ENCODE measurements at regions not wholly inside any gene's neighbourhood (a gene's known extent, or its start where the extent isn't known, plus 50 kb on each side); places are given as distances from the start of the nearest gene placed in this dataset.
"Not testable (repeated sequence)": the region's sequence is repeated elsewhere in the genome, so short reads cannot be mapped to it uniquely, and the experiment has no call there.

DNA sequence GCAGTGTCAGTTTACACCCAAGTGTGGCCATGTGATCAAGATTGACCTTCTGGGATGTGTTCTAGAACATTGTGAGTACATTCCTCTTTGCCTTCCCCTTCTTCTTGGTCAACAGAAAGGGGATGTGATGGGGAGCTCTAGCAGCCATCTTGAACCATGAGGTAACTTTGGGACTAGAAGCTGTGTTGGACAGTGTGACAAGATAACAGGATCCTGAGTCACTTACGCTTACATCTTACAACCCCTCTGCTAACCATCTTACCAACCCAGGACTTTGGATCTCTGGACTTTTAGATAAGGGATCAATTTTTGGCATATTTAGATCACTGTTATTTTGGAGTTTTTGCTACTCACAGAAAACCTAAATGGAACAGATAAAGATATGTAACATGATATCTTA is 625.6 kb downstream of the BCOR start:
- no peak for DNase-seq (ENCODE audit: low spot score)

DNA sequence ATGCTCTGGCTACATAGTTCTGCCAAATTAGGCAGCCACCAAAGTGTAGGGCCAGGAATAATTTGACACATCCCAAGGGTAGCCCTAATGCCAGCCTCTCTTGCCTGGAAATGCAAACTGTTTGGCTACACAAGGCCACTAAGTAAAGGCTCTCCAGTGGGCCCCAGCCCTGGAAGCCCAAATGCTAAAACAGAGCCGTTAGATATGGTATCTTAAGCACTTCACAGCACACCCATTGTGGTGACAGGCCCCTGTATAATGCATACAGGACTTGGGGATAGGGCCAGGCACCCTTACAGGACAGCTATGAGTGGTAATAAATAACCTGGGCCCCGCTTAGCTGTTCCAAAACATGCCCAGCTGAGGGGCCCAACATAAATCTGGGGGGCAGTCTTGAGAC is 623.9 kb downstream of the BCOR start:
- DNase-seq (ENCODE audit: low spot score): no peak

DNA sequence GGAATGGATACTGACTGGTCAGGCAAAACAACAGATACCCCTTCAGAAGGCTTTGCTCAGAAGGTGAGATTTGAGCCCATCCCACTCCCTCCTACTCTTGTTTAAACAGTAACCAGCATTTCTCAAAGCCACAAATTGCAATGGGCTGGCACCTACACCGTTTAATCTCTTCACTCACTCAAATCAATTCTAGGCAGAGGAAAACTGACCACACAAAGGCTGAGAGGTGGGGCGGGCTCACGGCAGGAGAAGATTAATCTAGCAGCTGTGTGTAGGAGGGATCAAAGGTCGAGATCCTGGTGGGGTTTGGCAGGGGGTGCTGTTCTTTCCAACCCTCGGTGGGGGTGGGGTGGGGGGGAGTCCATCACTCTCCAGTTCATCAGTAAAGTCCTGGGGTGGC is 622.4 kb downstream of the BCOR start:
- no peak for DNase-seq (ENCODE audit: low spot score)

DNA sequence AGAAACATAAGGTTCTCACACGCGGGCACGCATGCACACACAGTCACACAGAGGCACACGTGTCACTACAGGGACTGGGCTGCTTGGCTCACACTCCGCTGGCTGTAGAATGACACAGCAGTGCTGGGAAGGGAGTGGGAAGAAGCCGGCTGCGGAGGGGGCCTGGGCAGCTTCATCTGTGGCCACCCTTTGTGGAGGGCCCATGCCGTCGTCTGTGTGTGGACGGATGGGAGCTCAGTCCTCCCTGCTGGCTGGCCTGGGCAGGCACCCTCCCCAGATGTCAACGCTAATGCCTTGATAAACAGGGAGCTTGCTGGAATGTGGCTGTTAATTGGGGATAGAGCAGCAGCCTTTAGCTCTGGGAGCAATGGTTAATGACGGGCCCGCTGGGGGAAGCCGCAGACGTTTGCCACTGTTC is 621.1 kb downstream of the BCOR start:
- peak; percentile 14 for DNase-seq (ENCODE audit: low spot score)

DNA sequence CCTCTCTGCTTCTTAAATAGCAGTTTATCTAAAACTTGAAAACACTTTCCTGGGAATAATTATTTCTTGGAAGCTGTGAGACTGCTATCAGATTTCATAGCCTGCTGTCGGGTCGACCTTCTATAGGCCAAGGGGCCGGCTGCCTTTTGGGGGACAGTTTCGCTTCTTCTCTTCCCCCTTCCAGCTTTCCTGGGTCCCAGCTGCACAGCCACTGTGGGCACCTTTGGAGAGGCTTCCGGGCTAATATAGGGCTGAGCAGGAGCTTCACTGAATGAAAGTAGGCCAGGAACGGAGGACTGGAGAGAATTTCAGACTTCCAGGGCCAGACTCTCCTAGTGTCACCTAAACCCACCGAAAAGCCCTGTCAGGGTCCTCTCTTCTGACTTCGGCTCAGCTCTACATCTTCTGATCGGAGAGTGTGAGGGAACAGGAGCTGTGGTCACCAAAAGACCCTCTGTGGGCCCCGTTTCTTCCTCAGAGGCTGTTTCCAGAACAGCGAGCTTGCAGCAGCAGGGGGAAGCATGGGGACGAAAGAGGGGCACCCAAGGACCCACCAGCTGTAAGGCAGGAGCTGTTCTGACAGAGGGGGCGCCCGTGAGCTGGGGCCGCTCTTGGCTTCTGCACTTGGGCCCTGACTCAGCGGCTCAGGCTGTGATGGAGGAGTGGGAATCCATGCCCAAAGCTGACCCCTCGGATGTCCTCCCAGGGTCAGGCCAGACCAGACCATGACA is 620.6 kb downstream of the BCOR start:
- no peak for DNase-seq (ENCODE audit: low spot score)

DNA sequence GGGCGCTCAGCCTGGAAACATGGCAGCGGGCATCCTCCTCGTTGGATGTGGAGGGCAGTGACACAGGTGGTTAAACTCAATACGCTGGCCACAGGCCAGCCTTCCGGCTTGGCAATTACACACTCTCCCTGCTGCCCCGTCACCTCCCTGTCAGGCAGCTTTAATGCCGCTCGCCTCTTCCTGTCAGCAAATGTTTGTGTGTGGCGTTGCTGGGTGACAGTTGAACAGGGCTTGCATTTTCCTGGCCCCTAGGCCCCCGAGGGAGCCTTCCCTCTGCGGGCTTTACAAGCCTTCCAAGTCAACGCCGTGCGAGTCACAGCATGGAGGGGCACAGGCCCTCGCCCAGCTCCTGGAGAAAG is 620.0 kb downstream of the BCOR start:
- DNase-seq (ENCODE audit: low spot score): peak; percentile 40

DNA sequence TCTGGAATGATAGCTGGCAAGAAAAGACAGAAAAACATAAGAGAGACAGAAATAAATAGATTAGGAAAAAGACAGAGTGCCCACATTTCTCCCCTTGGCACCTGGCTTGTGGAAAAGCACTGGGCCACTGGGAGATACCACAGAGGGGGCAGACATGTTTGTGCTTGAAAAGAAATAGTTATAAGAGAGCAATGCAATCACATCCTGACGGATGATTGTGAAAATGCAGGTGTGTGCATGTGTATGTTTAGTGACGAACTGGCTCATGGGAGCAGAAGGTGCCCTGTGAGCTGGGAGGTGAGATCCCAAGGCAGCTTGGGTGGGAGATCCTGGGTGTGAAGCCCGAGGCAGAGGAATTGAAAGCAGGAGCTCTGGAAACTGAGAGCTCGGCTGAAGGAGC is 617.9 kb downstream of the BCOR start:
- DNase-seq (ENCODE audit: low spot score): no peak

DNA sequence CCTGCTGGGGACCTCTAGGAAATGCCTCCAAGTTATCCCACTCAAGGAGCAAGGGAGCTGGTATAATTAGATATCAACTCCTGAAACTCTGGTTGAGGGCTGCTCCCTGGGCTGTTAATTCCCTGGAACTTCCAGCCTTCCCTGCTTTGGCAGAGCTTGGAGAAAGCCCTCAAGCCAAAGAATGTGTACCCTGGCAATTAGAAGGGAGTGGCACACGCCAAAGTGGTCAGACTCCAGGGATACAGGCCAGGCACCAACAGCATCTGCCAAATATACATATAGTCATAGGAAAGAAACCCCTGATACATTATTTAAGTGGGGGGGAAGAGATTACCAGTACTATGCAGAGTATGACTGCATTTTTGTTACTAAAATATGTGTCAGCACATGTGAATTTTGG is 616.8 kb downstream of the BCOR start:
- no peak for DNase-seq (ENCODE audit: low spot score)

DNA sequence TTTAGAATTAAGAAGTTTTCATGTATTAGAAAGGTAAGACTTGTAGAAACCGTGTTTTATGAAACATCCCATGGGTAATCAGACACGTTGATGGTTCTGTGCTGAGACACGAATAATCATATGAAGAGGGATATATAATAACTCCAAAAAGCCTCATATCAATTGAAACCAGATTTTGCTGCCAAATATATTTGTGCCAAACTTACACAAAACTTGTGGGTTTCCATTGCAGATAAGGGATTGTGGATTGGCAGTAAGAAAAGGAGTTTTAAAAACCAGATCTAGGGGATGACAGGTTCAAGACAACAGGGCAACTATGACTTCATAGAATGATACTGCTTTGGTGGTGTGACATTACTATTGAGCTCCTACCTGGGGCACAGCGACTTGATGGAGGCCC is 616.1 kb downstream of the BCOR start:
- DNase-seq (ENCODE audit: low spot score): no peak

DNA sequence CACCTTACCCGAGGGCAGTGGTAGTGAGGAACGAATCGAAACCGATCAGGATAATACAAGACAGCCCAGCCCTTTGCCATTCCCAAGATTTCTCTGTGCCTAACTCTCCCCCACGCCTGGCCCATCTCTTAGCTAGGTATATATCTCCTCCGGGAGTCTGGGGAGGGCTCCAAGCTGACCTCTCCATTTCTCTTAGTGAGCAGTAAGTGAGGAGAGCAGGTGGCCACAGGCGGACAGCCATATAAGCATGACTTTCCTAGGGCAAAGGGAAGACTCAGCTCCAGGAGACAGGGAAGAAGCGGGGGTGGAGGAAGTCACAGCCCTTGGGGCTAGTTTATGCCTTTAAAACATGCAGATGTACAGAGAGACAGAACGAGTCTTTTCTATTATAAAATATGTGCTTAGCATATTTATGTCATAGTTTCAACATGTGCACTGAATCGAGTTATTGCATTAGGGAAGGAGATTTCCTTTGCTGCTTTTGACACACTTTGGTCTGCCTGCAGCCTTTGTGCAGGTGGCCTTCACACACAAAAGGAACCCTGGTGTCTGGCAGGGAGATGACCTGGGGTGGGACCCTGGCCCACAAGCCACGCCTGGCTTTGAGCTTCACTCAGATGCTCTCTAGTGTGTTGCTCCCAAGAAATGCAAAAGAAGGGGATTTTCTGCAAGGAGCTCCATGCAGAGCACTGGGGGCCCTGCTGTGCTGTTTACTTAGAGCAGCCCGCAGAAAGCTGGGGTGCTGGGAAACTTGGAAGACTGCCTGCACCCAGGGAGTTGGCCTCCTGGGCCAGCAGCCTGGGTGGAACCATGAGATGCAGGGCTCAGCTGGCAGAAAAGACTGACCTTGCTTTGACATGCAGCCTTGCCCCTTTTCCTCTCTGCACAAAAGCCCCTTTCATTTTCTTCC is 613.3 kb downstream of the BCOR start:
- no peak for DNase-seq (ENCODE audit: low spot score)

DNA sequence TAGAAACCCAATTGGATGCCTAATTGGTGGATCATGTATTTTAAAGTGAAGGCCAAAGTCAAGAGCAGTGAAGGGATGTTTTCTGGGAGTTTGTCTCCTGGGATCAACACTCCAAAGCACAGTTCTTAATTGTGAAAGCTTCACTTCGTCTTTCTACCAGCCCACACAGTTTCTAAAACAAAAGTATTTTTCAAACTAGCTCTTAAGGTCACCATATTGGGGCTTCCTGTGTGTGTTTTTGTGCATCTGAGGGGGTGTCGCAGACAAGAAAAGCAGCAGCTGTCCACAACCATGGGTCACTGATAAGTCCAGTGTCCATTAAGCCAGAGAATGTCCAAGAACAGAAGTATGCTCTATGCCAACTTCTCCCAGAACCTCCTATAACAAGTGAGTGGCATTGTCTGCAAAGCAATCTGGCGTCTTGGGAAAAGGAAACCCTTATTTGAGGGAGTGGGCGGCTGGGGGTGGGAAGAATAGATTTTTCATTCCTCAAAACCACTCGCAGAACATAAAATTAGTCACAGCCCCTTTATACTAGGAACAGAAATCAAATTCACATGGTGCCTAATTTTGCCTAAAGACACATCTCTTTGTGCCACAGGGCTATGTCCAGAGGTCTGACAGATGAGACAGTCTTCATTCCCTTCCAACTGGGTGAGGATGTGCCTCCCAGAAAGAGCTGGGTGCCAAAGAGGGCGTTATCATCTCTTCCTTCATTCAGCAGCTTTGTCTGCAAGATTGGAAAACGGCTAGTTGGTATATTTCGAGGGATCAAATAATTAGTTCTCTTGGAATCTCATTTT is 610.4 kb downstream of the BCOR start:
- DNase-seq (ENCODE audit: low spot score): peak; percentile 15

DNA sequence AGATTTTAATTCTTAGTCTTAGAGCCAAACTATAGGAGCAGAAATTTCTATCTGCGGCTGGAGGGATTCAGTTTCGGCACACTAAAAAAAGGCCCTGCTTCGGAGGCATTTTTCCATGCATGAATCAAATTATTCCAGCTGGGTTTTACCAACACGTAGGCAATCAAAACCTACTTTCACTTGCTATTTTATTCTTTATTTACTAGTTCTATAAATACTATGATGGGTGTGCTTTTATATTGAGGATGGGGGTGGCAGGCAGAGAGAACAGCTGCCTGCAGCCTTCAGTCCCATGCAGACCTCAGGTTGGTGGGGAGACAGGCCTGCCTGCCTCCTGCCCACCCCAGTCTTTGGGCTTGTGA is 609.8 kb downstream of the BCOR start:
- DNase-seq (ENCODE audit: low spot score): no peak

DNA sequence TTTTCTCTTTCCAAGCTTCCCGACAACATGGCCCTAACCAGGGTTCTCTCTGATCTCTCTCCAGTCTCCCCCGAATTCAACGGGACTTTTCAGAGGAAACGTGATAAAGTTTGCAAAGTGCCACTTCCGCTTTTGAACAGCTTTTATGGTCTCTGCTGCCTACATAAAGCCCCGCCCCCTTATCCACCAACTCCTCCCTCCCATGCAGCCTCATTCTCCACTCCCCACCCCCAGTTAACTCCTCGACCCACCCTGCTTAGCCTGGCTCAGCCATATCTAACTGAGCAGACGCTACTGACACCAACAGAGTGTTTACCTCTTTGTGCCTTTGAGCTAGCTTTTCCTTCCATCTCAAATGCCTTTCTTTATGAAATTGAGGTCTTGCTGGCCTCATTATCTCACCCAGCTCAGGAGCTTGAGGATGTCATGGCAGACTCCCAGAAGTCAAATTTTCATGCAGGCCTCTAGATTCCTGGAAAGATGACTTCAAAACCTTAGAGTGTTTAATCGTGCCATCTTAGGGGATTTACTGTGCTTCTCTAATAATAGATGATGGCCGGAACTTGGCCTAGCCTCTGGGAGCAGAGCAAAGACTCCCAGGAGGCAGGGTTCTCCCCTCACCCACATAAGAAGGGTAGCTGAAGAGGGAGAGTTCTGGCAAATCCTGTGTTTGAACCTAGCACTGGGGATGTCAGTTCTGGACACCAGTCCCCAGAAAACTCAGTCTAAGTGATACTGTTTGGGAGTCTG is 606.0 kb downstream of the BCOR start:
- DNase-seq (ENCODE audit: low spot score): no peak

DNA sequence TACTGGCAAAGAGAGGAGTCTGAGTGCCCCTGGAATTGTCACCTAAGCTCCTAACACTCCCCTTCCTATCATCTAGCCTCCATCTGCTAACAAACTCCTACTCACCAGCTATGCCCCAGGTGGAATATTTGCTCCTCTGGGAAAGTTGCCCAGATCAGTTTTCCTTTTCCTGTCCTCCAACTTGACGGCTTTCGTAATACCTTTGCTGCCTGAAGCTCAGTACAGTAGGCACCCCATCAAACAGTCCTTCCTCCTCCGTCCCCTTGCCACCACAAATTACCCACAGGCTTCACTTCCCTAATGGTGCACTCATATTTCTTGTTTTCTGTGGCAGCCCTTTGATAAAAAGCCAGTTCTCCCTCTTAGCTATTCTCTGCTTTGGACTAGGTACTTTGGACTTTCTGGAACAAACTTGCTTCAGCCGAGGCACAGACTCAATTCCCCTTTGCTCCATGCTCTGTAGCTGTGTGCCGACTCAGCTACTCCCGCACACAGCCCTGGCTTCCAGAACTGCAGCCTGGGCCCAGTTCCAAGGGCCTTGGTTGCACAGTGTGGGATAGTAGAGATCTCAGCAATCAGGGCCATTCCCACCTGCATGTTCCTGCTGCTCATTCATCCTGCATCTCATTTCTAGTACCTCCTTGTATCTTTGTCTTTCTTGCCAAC is 605.1 kb downstream of the BCOR start:
- DNase-seq (ENCODE audit: low spot score): no peak

DNA sequence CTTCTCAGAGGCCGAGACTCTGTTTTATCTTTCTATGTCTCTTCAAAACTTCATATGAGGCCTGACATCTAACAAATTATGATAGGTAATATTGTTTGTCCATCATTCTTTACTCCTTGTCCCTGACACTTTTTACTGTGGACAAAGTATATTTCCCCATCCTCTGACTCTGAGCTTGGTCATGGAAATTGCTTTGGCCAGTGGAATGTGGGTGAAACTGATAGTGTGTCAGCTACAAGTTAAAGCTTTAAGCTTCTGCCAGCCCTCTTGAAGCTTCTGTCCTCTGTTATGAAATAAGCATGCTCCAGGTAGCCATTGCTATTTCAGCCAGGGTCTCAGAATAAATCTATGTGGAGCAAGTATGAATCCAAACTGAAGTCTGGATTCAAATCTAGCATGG is 604.6 kb downstream of the BCOR start:
- no peak for DNase-seq (ENCODE audit: low spot score)

DNA sequence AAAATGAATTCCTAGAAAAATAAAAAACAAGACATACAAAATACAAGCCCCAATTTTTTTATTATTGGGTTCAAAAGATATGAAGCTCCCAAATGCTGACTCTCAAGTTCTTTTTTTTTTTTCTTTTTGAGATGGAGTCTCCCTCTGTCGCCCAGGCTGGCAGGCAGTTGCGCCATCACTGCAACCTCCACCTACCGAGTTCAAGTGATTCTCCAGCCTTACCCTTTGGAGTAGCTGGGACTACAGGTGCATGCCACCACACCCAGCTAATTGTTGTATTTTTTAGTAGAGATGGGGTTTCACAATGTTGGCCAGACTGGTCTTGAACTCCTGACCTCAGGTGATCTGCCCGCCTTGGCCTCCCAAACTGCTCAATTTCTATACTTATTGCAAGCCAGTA is 600.6 kb downstream of the BCOR start:
- DNase-seq (ENCODE audit: low spot score): not testable (repeated sequence)

DNA sequence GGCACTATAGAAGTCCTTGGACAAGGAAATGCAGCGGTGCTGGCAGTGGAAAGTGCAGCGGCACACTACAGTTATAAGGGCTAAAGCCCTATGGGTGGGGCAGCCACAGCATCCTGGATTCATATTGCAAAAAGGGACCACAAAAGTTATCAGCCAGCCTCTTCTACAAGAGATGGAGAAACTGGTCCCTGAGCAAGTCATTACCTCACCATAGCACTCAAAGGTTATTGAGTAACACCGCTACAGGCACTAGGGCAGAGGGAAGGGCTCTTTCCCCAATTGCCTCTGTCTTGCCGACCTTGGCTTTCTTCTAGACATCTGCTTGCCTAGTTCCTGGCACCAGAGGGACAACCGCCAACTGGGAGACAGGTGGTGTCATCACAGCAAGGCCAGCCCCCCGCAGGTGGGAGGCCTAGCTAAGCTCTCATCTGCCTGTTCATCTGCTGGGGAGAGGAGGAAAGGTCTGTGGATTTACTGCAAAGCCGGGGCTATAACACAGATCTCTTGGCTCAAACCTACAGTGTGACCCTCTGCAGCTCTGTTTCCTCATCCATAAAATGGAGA is 600.0 kb downstream of the BCOR start:
- DNase-seq (ENCODE audit: low spot score): no peak

DNA sequence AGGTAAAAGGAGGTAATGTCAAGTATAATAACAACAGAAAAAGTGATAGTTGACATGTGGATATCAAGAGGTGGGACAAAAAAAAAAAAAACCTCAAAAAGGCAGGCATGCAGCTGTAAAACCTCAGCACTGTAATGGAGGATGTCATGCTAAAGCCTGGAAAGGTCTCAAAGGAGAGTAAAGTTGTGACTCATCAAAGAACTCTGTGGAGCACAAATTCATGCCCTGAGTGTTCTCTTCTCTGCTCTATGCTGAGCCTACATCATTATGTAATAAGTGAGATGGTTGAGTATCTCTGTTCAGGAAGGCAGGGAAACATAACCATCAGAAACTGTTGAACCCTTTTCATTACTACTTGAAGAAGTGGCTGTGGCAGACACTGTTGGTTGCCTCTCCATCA is 597.8 kb downstream of the BCOR start:
- DNase-seq (ENCODE audit: low spot score): peak; percentile 49

DNA sequence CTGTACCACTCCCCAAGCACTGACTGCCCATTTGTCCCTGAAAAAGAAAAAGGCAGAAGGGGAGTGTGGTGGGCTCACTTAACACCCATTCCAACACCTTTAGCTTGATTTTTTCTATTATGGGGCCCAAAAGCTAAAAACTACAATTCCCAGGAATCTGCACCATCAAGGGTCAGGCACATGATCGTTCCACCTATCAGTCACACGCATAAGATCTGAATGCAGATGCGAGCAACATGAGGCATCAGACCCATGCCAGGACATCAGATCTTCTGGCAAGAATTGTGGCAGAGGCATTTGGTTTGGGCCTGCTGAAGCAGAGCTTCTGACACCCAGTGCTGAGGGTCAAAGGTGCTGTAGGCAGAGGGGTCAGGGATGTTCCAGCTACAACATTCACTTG is 595.9 kb downstream of the BCOR start:
- DNase-seq (ENCODE audit: low spot score): no peak

DNA sequence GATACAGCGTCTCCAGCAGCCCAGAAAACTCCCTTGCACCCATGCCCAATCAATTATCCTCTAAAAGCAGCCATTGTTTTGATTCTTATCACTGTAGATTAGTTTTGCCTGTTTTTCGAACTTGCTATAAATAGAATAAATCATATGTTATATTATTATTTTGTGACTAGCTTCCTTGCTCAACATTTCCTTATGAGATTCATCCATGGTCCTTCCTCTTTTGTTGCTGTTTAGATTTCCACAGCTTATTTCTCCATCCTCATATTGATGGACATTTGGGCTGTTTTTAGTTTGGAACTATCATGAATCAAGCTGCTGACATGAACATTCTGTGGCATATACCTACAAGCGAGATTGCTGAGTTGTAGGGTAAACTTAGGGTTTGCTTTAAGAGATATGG is 595.3 kb downstream of the BCOR start:
- DNase-seq (ENCODE audit: low spot score): no peak

DNA sequence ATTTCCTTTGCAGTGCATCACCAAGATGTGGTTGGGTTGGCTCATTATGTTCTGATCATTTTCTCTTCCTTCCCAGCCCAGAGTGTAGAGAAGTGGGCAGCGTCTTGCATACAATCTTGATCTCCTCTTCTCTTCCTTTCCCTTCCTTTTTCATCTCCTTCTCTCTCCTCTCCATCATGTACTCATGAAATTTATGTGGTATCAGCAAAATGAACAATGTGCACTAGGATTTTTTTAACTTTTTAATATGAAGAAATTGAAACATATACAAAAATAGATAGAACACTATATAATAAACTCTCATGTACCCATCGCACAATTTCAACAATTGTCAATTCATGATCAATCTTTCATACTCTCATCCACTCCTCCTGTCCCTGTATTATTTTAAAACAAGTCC is 593.5 kb downstream of the BCOR start:
- DNase-seq (ENCODE audit: low spot score): no peak
